ENCODE measurements at regions not wholly inside any gene's neighbourhood (a gene's known extent, or its start where the extent isn't known, plus 50 kb on each side); places are given as distances from the start of the nearest gene placed in this dataset.

- Histone ChIP-seq H3K27ac (no peak overlapping the region), H3K4me1 (no peaks in the 10 kb centered on the region), H3K27me3 (no peaks in the 10 kb centered on the region), H3K36me3 (no peaks in the 10 kb centered on the region), H3K4me3 (no peak overlapping the region), H3K9me3 (no peaks in the 10 kb centered on the region)
- intact Hi-C loops (cut with DNase I): no loop called here
- WGBS (ENCODE audit: insufficient coverage, low coverage, low lambda C conversion rate, missing lambda C conversion rate): 65% methylated on average over 4 of the region's 9 CpGs
- DNase-seq (no peak), ATAC-seq (peak in 1 of 4 donors; percentile 22)
- TF ChIP-seq CTCF (IDR thresholded peaks at IDR 0.05) (no peak), POLR2A (IDR thresholded peaks at IDR 0.05) (no peak)
Observed at GRCh38 chr2:129636692-129637091, 342.8 kb upstream of the RAB6C start.

DNA sequence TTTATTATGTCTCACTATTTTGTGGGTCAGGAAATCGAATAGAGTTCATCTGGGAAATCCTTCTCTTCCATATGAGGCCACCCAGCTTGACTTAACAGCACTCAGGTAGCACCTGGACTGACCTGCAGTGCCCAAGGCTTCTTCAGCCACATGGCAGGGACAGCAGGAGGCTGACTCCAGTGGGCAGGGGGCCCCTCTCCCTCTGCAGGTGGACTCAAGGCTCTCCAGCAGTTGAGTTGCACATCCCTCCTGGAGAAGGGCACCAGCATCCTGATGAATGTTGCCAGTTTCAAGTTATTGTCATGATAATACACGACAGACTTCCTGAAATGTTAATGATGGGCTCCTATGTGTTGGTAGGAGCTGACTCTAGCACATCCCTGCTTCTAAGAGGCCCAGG lies 338.1 kb upstream of the RAB6C start:
- no peak for ATAC-seq
- Histone ChIP-seq H3K27ac (no peak overlapping the region), H3K4me3 (no peak overlapping the region), H3K9me3 (no peaks in the 10 kb centered on the region), H3K27me3 (no peaks in the 10 kb centered on the region), H3K4me1 (no peaks in the 10 kb centered on the region), H3K36me3 (no peaks in the 10 kb centered on the region)
- intact Hi-C loops (cut with DNase I): no loop called here
- TF ChIP-seq POLR2A (IDR thresholded peaks at IDR 0.05) (no peak), CTCF (IDR thresholded peaks at IDR 0.05) (no peak)
- no peak for DNase-seq
- WGBS (ENCODE audit: insufficient coverage, low coverage, low lambda C conversion rate, missing lambda C conversion rate): 11% methylated on average over 1 of the region's 2 CpGs

DNA sequence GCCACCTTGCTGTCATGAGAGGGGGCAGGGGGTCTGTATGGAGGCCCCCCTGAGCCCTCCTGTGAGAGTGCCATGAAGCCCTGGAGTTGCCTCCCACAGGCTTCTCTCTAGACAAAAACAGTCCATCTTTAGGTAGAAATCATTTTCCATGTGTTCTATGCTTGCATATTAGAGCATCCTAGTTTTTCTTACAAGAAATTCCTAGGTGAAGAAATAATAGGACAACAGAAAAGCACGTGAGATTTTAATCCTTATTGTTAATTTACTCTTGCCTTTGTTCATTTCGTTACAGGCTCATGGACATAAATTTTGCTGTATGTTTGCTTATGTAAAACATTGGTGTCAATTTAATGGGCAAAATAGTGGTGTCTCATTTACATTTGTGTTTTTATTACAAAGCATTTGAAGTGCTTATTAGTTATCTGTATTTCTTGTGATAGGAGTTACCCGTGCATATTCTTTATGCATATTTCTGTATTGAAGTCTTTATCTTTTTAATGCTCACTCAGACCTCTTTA lies 336.9 kb upstream of the RAB6C start:
- H3K27me3 ChIP-seq: no peaks in the 10 kb centered on the region
- 35% methylated on average over 3 of the region's 3 CpGs for WGBS (ENCODE audit: insufficient coverage, low coverage, low lambda C conversion rate, missing lambda C conversion rate)
- intact Hi-C loops (cut with DNase I): no loop called here
- no peaks in the 10 kb centered on the region for H3K9me3 ChIP-seq
- no peaks in the 10 kb centered on the region for H3K4me1 ChIP-seq
- no peak overlapping the region for H3K4me3 ChIP-seq
- H3K27ac ChIP-seq: no peak overlapping the region
- ATAC-seq: no peak
- TF ChIP-seq POLR2A (IDR thresholded peaks at IDR 0.05) (no peak), CTCF (IDR thresholded peaks at IDR 0.05) (no peak)
- H3K36me3 ChIP-seq: no peaks in the 10 kb centered on the region
- DNase-seq: no peak

DNA sequence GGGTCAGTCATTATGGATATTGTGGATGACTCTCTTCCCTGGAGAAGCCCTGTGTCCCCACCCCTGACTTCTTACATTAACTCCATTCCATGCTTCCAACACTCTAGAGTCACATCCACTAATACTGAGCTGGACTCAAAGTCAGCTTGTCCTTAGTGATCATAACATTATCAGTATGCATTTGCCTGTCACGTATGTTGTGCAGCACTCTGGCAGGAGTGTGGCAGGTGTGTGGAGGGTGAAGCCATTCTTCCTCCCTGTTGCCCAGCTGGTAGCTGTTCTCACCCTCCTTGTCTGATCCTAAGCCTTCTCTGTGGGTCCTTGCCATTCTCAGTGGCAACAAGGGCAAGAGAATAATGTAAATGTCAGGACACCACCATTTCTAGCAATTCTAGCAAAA lies 334.1 kb upstream of the RAB6C start:
- ATAC-seq (no peak), DNase-seq (no peak)
- Histone ChIP-seq H3K9me3 (no peaks in the 10 kb centered on the region), H3K4me1 (no peaks in the 10 kb centered on the region), H3K4me3 (no peak overlapping the region), H3K27me3 (no peaks in the 10 kb centered on the region), H3K36me3 (no peaks in the 10 kb centered on the region), H3K27ac (no peak overlapping the region)
- WGBS (ENCODE audit: insufficient coverage, low coverage, low lambda C conversion rate, missing lambda C conversion rate): 44% methylated on average over 1 of the region's 1 CpG
- TF ChIP-seq POLR2A (IDR thresholded peaks at IDR 0.05) (no peak), CTCF (IDR thresholded peaks at IDR 0.05) (no peak)
- intact Hi-C loops (cut with DNase I): no loop called here

- intact Hi-C loops (cut with DNase I): no loop called here
- no peak for ATAC-seq
Observed at GRCh38 chr2:129646107-129646506, 333.4 kb upstream of the RAB6C start.

More at GRCh38 chr2:129646107-129646506, 333.4 kb upstream of the RAB6C start:
- WGBS (ENCODE audit: insufficient coverage, low coverage, low lambda C conversion rate, missing lambda C conversion rate): 72% methylated on average over 3 of the region's 6 CpGs
- H3K4me1 ChIP-seq: no peaks in the 10 kb centered on the region
- H3K27ac ChIP-seq: no peak overlapping the region
- TF ChIP-seq POLR2A (IDR thresholded peaks at IDR 0.05): no peak
- no peak for TF ChIP-seq CTCF (IDR thresholded peaks at IDR 0.05)
- H3K36me3 ChIP-seq: no peaks in the 10 kb centered on the region
- H3K9me3 ChIP-seq: no peaks in the 10 kb centered on the region
- no peak overlapping the region for H3K4me3 ChIP-seq
- DNase-seq: no peak
- no peaks in the 10 kb centered on the region for H3K27me3 ChIP-seq

Measured in right lobe of liver (tissue), 6 donors.